A549 (cell line): ENCODE measurements at regions not wholly inside any gene's neighbourhood (a gene's known extent, or its start where the extent isn't known, plus 50 kb on each side); places are given as distances from the start of the nearest gene placed in this dataset.

Experiments used
- CTCF ChIP-seq: fragments of >200 bp; sonication (Bioruptor Twin); formaldehyde crosslinking; IDR thresholded peaks from 3 replicates; pipeline ENCODE4 v1.5.1; 2016
- ESRRA ChIP-seq: fragments of 150-350 bp; IDR thresholded peaks from 2 replicates; pipeline ENCODE4 v1.6.1; 2014; ENCODE audit warnings: mild to moderate bottlenecking, low read length, borderline replicate concordance
- MAFK ChIP-seq: fragments of 450-650 bp; IDR thresholded peaks from 2 replicates; pipeline ENCODE4 v1.6.1; 2014; ENCODE audit not compliant: partially characterized antibody
- RAD21 ChIP-seq, 2 experiments: fragments of >200 bp in 1 of 2; sonication (Bioruptor Twin) in 1 of 2; formaldehyde crosslinking in 1 of 2; IDR thresholded peaks in 1 of 2; conservative IDR thresholded peaks in 1 of 2; 2 replicates in 1 of 2; 3 replicates in 1 of 2; pipeline ENCODE4 v1.6.1; 2012 to 2018; ENCODE audit warnings: inconsistent platforms in 1 of 2

GRCh38 chr6:48032151-48032550, 78.8 kb downstream of the PTCHD4 start:
- TF ChIP-seq RAD21 (conservative IDR thresholded peaks at IDR 0.05 in 1 of 2, IDR thresholded peaks at IDR 0.05 in 1 of 2) (no peak), MAFK (no peak), CTCF (no peak), ESRRA (no peak)
